Heart left ventricle (tissue), 13 donors: ENCODE measurements at regions not wholly inside any gene's neighbourhood (a gene's known extent, or its start where the extent isn't known, plus 50 kb on each side); places are given as distances from the start of the nearest gene placed in this dataset.

Experiments
- POLR2A ChIP-seq, 2 donors: fragments of 450-650 bp; IDR thresholded peaks; one replicate each; pipeline ENCODE4 v1.6.1; 2017; ENCODE audit warnings: antibody characterized with exemption in 2 of 2, mild to moderate bottlenecking in 2 of 2, moderate library complexity in 2 of 2
- TF ChIP-seq, protein P1 (sequence below), 12 donors: fragments of 200-600 bp; sonication (generic) in 4 of 12; IDR thresholded peaks; one replicate each; pipeline versions ENCODE4 v1.5.0 to v1.8.0; 2018 to 2022; ENCODE audit warnings: antibody characterized with exemption in 12 of 12, mild to moderate bottlenecking in 5 of 12
- donor health status: ischemic (EF 13 %, LVEDD 7.1; RV severe dilation, severe dysfunction).
- donor health status: DM: no; HTN: yes; CAD: no.
- donor health status: DM: no; HTN: no; CAD: no.
- donor health status: ischemic (EF 25% LVEDD 6.9; RV normal size, moderate dysfunction).
- donor health status: ischemic (EF 25% LVEDD 5.7; RV mildly dilated, moderate dysfunction).
- donor health status: ischemic (EF 35%, LVEDD 5.7; RV mildly dilated, moderate dysfunction).
- donor health status: nonischemic (EF 11% LVEDD 7.7; RV severe dilation, severe dysfunction).
- donor health status: DM: yes; HTN: yes; CAD: no.
- donor health status: PGD.
- donor health status: ischemic (EF 29% LVEDD 5.4; RV normal size, mild dysfunction).
- donor health status: nonischemic (EF 23%, LVEDD 6.1; RV moderate dilation, normal function).

DNA sequence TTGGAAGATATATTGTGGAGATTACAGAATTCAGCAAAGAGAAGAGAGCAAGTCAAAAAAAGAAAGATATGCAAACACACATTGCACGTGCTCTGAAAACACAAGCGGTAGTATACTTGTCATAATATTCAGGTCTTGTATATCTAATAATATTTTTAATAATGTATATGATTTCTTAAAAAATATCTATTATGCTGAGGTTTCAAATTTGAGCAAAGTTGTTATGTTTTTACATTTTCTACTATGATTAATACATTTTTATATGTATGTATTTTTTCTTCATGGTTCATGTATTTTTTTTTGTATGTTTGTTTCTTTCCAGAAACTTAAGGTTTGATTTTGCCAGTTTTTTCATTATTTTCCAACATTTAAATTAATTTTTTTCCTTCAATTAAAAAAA, 752.4 kb upstream of the VSTM2A start:
- TF ChIP-seq, protein P1, sequence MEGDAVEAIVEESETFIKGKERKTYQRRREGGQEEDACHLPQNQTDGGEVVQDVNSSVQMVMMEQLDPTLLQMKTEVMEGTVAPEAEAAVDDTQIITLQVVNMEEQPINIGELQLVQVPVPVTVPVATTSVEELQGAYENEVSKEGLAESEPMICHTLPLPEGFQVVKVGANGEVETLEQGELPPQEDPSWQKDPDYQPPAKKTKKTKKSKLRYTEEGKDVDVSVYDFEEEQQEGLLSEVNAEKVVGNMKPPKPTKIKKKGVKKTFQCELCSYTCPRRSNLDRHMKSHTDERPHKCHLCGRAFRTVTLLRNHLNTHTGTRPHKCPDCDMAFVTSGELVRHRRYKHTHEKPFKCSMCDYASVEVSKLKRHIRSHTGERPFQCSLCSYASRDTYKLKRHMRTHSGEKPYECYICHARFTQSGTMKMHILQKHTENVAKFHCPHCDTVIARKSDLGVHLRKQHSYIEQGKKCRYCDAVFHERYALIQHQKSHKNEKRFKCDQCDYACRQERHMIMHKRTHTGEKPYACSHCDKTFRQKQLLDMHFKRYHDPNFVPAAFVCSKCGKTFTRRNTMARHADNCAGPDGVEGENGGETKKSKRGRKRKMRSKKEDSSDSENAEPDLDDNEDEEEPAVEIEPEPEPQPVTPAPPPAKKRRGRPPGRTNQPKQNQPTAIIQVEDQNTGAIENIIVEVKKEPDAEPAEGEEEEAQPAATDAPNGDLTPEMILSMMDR (IDR thresholded peaks at IDR 0.05), result no peak
- no peak for TF ChIP-seq POLR2A (IDR thresholded peaks at IDR 0.05)
